HepG2 (cell line): ENCODE measurements at regions not wholly inside any gene's neighbourhood (a gene's known extent, or its start where the extent isn't known, plus 50 kb on each side); places are given as distances from the start of the nearest gene placed in this dataset.

Experiments
- ATAC-seq: fragments of 200-7000 bp; cut with Tn5 transposase; 3 replicates; pipeline ENCODE4 v1.9.1; 2020; ENCODE audit warnings: mild to moderate bottlenecking, moderate library complexity
- BruUV-seq: library from RNA; stranded (reverse); fragments of 400-500 nt; replicated peaks from 2 replicates; lab custom pipeline; 2021; lab: Mats Ljungman, UMichigan
- CTCF ChIA-PET: fragments of 300-600 bp; formaldehyde crosslinking; extraction: SDS; loops from one replicate; lab custom pipeline; 2021; ENCODE audit warnings: low total read pairs, inconsistent platforms, low intra/inter-chr PET ratio; lab: Yijun Ruan, JAX
- POLR2A ChIA-PET: fragments of 350-600 bp; sonication (Branson Sonifier 250); formaldehyde crosslinking; loops from one replicate; lab custom pipeline; 2020; ENCODE audit warnings: antibody characterized with exemption, inconsistent platforms; lab: Yijun Ruan, JAX
- DNase-seq: peaks from one replicate; pipeline ENCODE4 v3.0.0-alpha.2; 2015; ENCODE audit warnings: low spot score
- FAIRE-seq: peaks from 3 replicates; lab custom pipeline; 2011; peaks lifted over from hg19 to GRCh38; lab: Jason Lieb, UNC
- H2AFZ ChIP-seq: one replicate; pipeline ENCODE4 v1.6.1; 2011; ENCODE audit warnings: low read length, inconsistent platforms
- H3K27ac ChIP-seq: fragments of 300-600 bp; 3 replicates; pipeline ENCODE4 v1.8.0; 2011; ENCODE audit warnings: mixed run types, mild to moderate bottlenecking, mixed read lengths, low read length, inconsistent platforms; ENCODE audit not compliant: insufficient read depth; ENCODE audit errors: extremely low read length
- H3K27me3 ChIP-seq, 2 experiments: fragments of 200-600 bp in 1 of 2; 2 replicates in 1 of 2; 3 replicates in 1 of 2; pipeline versions ENCODE4 v1.6.0 to v1.8.0; 2011; ENCODE audit warnings: low read length in 2 of 2, mild to moderate bottlenecking in 2 of 2, moderate library complexity in 2 of 2, inconsistent platforms in 1 of 2; ENCODE audit not compliant: insufficient read depth in 2 of 2, control insufficient read depth in 1 of 2
- H3K36me3 ChIP-seq, 2 experiments: fragments of 200-600 bp in 1 of 2; replicated peaks in 1 of 2; 2 replicates in 1 of 2; 3 replicates in 1 of 2; pipeline versions ENCODE4 v1.5.1 to v1.8.0; 2011; ENCODE audit warnings: low read length in 2 of 2, inconsistent platforms in 1 of 2; ENCODE audit not compliant: insufficient read depth in 2 of 2, control insufficient read depth in 1 of 2
- H3K4me1 ChIP-seq: 2 replicates; pipeline ENCODE4 v1.5.1; 2012; ENCODE audit warnings: low read length, inconsistent platforms; ENCODE audit not compliant: insufficient read depth
- H3K4me2 ChIP-seq: 2 replicates; pipeline ENCODE4 v1.6.0; 2011; ENCODE audit warnings: low read depth, low read length, inconsistent platforms
- H3K4me3 ChIP-seq, 3 experiments: fragments of 200-600 bp in 1 of 3; sonication (generic), shearing (Covaris generic) in 1 of 3; replicated peaks in 1 of 3; 2 replicates each; pipeline ENCODE4 v1.5.1; 2011 to 2016; ENCODE audit warnings: low read length in 3 of 3, inconsistent platforms in 2 of 3, low read depth in 2 of 3, mild to moderate bottlenecking in 2 of 3, control low read depth in 1 of 3, mixed read lengths in 1 of 3; ENCODE audit not compliant: insufficient read depth in 1 of 3
- H3K79me2 ChIP-seq: one replicate; pipeline ENCODE4 v1.6.1; 2011; ENCODE audit warnings: low read length, inconsistent platforms; ENCODE audit not compliant: insufficient read depth
- H3K9ac ChIP-seq: 2 replicates; pipeline ENCODE4 v1.6.0; 2011; ENCODE audit warnings: mild to moderate bottlenecking, low read depth, low read length, inconsistent platforms; ENCODE audit not compliant: insufficient read depth
- H3K9me3 ChIP-seq: 2 replicates; pipeline ENCODE4 v1.5.1; 2012; ENCODE audit warnings: mild to moderate bottlenecking, low read length
- H4K20me1 ChIP-seq: 2 replicates; pipeline ENCODE4 v1.6.0; 2011; ENCODE audit warnings: inconsistent platforms, mild to moderate bottlenecking, low read length, moderate library complexity; ENCODE audit not compliant: insufficient read depth
- KMT2A ChIP-seq: sonication (generic); formaldehyde crosslinking; IDR thresholded peaks from 2 replicates; pipeline ENCODE4 v1.4.0; 2020; ENCODE audit warnings: missing genetic modification reagents
- MAFF ChIP-seq: IDR thresholded peaks from 2 replicates; pipeline ENCODE4 v1.6.1; 2011; ENCODE audit warnings: low read depth, low read length, improper control_type of control experiment
- NFIC ChIP-seq: IDR thresholded peaks from 2 replicates; pipeline ENCODE4 v1.6.1; 2012; ENCODE audit warnings: mild to moderate bottlenecking, low read length, inconsistent platforms
- PTBP1 ChIP-seq: fragments of 200-400 bp; formaldehyde crosslinking; IDR thresholded peaks from 2 replicates; pipeline ENCODE4 v1.6.1; 2018; ENCODE audit warnings: low read length, low read depth; ENCODE audit not compliant: poor library complexity, severe bottlenecking
- RFXAP ChIP-seq: sonication (generic); formaldehyde crosslinking; IDR thresholded peaks from 2 replicates; pipeline ENCODE4 v1.4.0; 2020; ENCODE audit warnings: missing genetic modification reagents, borderline replicate concordance
- STAG1 ChIP-seq: sonication (generic); formaldehyde crosslinking; IDR thresholded peaks from 2 replicates; pipeline ENCODE4 v1.4.0; 2020; ENCODE audit warnings: missing genetic modification reagents
- STAT5B ChIP-seq: sonication (generic); formaldehyde crosslinking; IDR thresholded peaks from 2 replicates; pipeline ENCODE4 v1.4.0; 2020; ENCODE audit warnings: missing genetic modification reagents
- ZNF713 ChIP-seq: sonication (generic); formaldehyde crosslinking; IDR thresholded peaks from 2 replicates; pipeline ENCODE4 v1.4.0; 2020; ENCODE audit warnings: mild to moderate bottlenecking, missing genetic modification reagents
- WGBS: methylation state at CpG from one replicate; pipeline ENCODE4 v1.1.6; 2017; ENCODE audit warnings: low lambda C conversion rate; 5-methylcytosine and 5-hydroxymethylcytosine counted together
- in situ Hi-C: cut with HindIII; loops from 2 replicates; pipeline ENCODE4 v1.10.0; 2017; ENCODE audit warnings: low pct_unique_long_range_greater_than_20kb; ENCODE audit not compliant: extremely low pct_ligation_motif_present
- intact Hi-C: fragments of 100-400 bp; cut with micrococcal nuclease; formaldehyde crosslinking; loops from one replicate; pipeline ENCODE4 v1.10.0; 2022; ENCODE audit not compliant: unreplicated experiment
- TF ChIP-seq, protein P1 (sequence below): sonication (generic); formaldehyde crosslinking; IDR thresholded peaks from 2 replicates; pipeline ENCODE4 v1.4.0; 2020; ENCODE audit warnings: mild to moderate bottlenecking, missing genetic modification reagents, borderline replicate concordance

GRCh38 chr6:66199171-66199570 lies 492.1 kb upstream of the EYS start:
- H3K4me3 ChIP-seq, result no peak overlapping the region
- no peak overlapping the region for H3K27ac ChIP-seq
- intact Hi-C loops (no loop called here), in situ Hi-C loops (no loop called here)
- no peak for FAIRE-seq
- H4K20me1 ChIP-seq, result no peaks in the 10 kb centered on the region
- DNase-seq, result no peak
- H3K9me3 ChIP-seq, result no peaks in the 10 kb centered on the region
- no peaks in the 10 kb centered on the region for H3K4me1 ChIP-seq
- H3K9ac ChIP-seq, result no peak overlapping the region
- WGBS, result 91% methylated on average over 2 of the region's 2 CpGs
- BruUV-seq, result no TSS peak
- CTCF ChIA-PET, result no interaction called here
- H3K79me2 ChIP-seq, result no peaks in the 10 kb centered on the region
- TF ChIP-seq STAG1 (CRISPR knock-in tag) (no peak), NFIC (no peak), MAFF (no peak), RFXAP (CRISPR knock-in tag) (no peak), ZNF713 (CRISPR knock-in tag) (no peak), PTBP1 (no peak)
- POLR2A ChIA-PET, result no interaction called here
- H3K4me2 ChIP-seq, result no peak overlapping the region
- no peaks in the 10 kb centered on the region for H3K36me3 ChIP-seq
- no peak overlapping the region for H2AFZ ChIP-seq
- no peak for ATAC-seq
- H3K27me3 ChIP-seq, result no peaks in the 10 kb centered on the region; a peak in 1 of 5 replicates

DNA sequence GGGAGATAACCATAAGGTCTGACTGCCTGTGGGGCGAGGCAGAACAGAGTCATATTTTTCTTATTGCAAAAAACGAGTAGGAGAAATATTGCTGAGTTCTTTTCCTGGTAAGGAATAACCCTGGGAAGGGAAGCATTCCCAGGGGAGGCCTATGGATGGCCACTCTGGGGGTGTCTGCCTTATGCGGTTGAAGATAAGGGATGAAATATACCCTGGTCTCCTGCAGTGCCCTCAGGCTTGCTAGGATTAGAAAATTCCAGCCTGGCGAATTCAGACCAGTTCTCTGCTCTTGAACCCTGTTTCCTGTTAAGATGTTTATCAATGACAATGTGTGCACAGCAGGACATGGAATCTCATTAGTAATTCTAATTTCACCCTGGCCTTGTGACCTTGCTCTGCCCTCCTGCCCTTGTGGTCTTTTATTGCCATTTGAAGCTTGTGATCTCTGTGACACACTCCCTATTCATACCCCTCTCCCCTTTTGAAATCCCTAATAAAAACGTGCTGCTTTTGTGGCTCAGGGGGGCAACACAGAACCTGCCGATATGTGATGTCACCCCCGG lies 491.1 kb upstream of the EYS start:
- H2AFZ ChIP-seq, result no peak overlapping the region
- no peak overlapping the region for H3K27ac ChIP-seq
- no peaks in the 10 kb centered on the region for H3K4me1 ChIP-seq
- 3% methylated on average over 7 of the region's 7 CpGs for WGBS
- ChIA-PET POLR2A (no interaction called here), CTCF (no interaction called here)
- no peaks in the 10 kb centered on the region; a peak in 1 of 5 replicates for H3K27me3 ChIP-seq
- no TSS peak for BruUV-seq
- no peak overlapping the region for H3K4me2 ChIP-seq
- H3K79me2 ChIP-seq, result no peaks in the 10 kb centered on the region
- DNase-seq (no peak), ATAC-seq (no peak), FAIRE-seq (no peak)
- H3K9ac ChIP-seq, result no peak overlapping the region
- H4K20me1 ChIP-seq, result no peaks in the 10 kb centered on the region
- H3K9me3 ChIP-seq, result no peaks in the 10 kb centered on the region
- TF ChIP-seq KMT2A (CRISPR knock-in tag), result no peak
- TF ChIP-seq, protein P1, sequence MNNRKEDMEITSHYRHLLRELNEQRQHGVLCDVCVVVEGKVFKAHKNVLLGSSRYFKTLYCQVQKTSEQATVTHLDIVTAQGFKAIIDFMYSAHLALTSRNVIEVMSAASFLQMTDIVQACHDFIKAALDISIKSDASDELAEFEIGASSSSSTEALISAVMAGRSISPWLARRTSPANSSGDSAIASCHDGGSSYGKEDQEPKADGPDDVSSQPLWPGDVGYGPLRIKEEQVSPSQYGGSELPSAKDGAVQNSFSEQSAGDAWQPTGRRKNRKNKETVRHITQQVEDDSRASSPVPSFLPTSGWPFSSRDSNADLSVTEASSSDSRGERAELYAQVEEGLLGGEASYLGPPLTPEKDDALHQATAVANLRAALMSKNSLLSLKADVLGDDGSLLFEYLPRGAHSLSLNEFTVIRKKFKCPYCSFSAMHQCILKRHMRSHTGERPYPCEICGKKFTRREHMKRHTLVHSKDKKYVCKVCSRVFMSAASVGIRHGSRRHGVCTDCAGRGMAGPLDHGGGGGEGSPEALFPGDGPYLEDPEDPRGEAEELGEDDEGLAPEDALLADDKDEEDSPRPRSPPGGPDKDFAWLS (CRISPR knock-in tag), result no peak
- no peak for TF ChIP-seq STAT5B (CRISPR knock-in tag)
- intact Hi-C loops (no loop called here), in situ Hi-C loops (no loop called here)
- no peak overlapping the region for H3K4me3 ChIP-seq
- H3K36me3 ChIP-seq, result no peaks in the 10 kb centered on the region
